HepG2 (cell line): ENCODE measurements at regions not wholly inside any gene's neighbourhood (a gene's known extent, or its start where the extent isn't known, plus 50 kb on each side); places are given as distances from the start of the nearest gene placed in this dataset.

Experiments
- ATAC-seq: fragments of 200-7000 bp; cut with Tn5 transposase; 3 replicates; pipeline ENCODE4 v1.9.1; 2020; ENCODE audit warnings: mild to moderate bottlenecking, moderate library complexity
- BruUV-seq: library from RNA; stranded (reverse); fragments of 400-500 nt; replicated peaks from 2 replicates; lab custom pipeline; 2021; lab: Mats Ljungman, UMichigan
- CTCF ChIA-PET: fragments of 300-600 bp; formaldehyde crosslinking; extraction: SDS; loops from one replicate; lab custom pipeline; 2021; ENCODE audit warnings: low total read pairs, inconsistent platforms, low intra/inter-chr PET ratio; lab: Yijun Ruan, JAX
- POLR2A ChIA-PET: fragments of 350-600 bp; sonication (Branson Sonifier 250); formaldehyde crosslinking; loops from one replicate; lab custom pipeline; 2020; ENCODE audit warnings: antibody characterized with exemption, inconsistent platforms; lab: Yijun Ruan, JAX
- DNase-seq: peaks from one replicate; pipeline ENCODE4 v3.0.0-alpha.2; 2015; ENCODE audit warnings: low spot score
- FAIRE-seq: peaks from 3 replicates; lab custom pipeline; 2011; peaks lifted over from hg19 to GRCh38; lab: Jason Lieb, UNC
- H2AFZ ChIP-seq: one replicate; pipeline ENCODE4 v1.6.1; 2011; ENCODE audit warnings: low read length, inconsistent platforms
- H3K27ac ChIP-seq: fragments of 300-600 bp; 3 replicates; pipeline ENCODE4 v1.8.0; 2011; ENCODE audit warnings: mixed run types, mild to moderate bottlenecking, mixed read lengths, low read length, inconsistent platforms; ENCODE audit not compliant: insufficient read depth; ENCODE audit errors: extremely low read length
- H3K27me3 ChIP-seq, 2 experiments: fragments of 200-600 bp in 1 of 2; 2 replicates in 1 of 2; 3 replicates in 1 of 2; pipeline versions ENCODE4 v1.6.0 to v1.8.0; 2011; ENCODE audit warnings: low read length in 2 of 2, mild to moderate bottlenecking in 2 of 2, moderate library complexity in 2 of 2, inconsistent platforms in 1 of 2; ENCODE audit not compliant: insufficient read depth in 2 of 2, control insufficient read depth in 1 of 2
- H3K36me3 ChIP-seq, 2 experiments: fragments of 200-600 bp in 1 of 2; replicated peaks in 1 of 2; 2 replicates in 1 of 2; 3 replicates in 1 of 2; pipeline versions ENCODE4 v1.5.1 to v1.8.0; 2011; ENCODE audit warnings: low read length in 2 of 2, inconsistent platforms in 1 of 2; ENCODE audit not compliant: insufficient read depth in 2 of 2, control insufficient read depth in 1 of 2
- H3K4me1 ChIP-seq: 2 replicates; pipeline ENCODE4 v1.5.1; 2012; ENCODE audit warnings: low read length, inconsistent platforms; ENCODE audit not compliant: insufficient read depth
- H3K4me2 ChIP-seq: 2 replicates; pipeline ENCODE4 v1.6.0; 2011; ENCODE audit warnings: low read depth, low read length, inconsistent platforms
- H3K4me3 ChIP-seq, 3 experiments: fragments of 200-600 bp in 1 of 3; sonication (generic), shearing (Covaris generic) in 1 of 3; replicated peaks in 1 of 3; 2 replicates each; pipeline ENCODE4 v1.5.1; 2011 to 2016; ENCODE audit warnings: low read length in 3 of 3, inconsistent platforms in 2 of 3, low read depth in 2 of 3, mild to moderate bottlenecking in 2 of 3, control low read depth in 1 of 3, mixed read lengths in 1 of 3; ENCODE audit not compliant: insufficient read depth in 1 of 3
- H3K79me2 ChIP-seq: one replicate; pipeline ENCODE4 v1.6.1; 2011; ENCODE audit warnings: low read length, inconsistent platforms; ENCODE audit not compliant: insufficient read depth
- H3K9ac ChIP-seq: 2 replicates; pipeline ENCODE4 v1.6.0; 2011; ENCODE audit warnings: mild to moderate bottlenecking, low read depth, low read length, inconsistent platforms; ENCODE audit not compliant: insufficient read depth
- H3K9me3 ChIP-seq: 2 replicates; pipeline ENCODE4 v1.5.1; 2012; ENCODE audit warnings: mild to moderate bottlenecking, low read length
- H4K20me1 ChIP-seq: 2 replicates; pipeline ENCODE4 v1.6.0; 2011; ENCODE audit warnings: inconsistent platforms, mild to moderate bottlenecking, low read length, moderate library complexity; ENCODE audit not compliant: insufficient read depth
- CCDC6 ChIP-seq: sonication (generic); formaldehyde crosslinking; IDR thresholded peaks from 2 replicates; pipeline ENCODE4 v1.8.1; 2022; ENCODE audit warnings: mild to moderate bottlenecking, missing genetic modification reagents, moderate library complexity
- E2F1 ChIP-seq: sonication (generic); formaldehyde crosslinking; IDR thresholded peaks from 2 replicates; pipeline ENCODE4 v1.5.0; 2020; ENCODE audit warnings: missing genetic modification reagents
- KMT2A ChIP-seq: sonication (generic); formaldehyde crosslinking; IDR thresholded peaks from 2 replicates; pipeline ENCODE4 v1.4.0; 2020; ENCODE audit warnings: missing genetic modification reagents
- MAFG ChIP-seq: sonication (generic); formaldehyde crosslinking; IDR thresholded peaks from 2 replicates; pipeline ENCODE4 v1.5.1; 2020; ENCODE audit warnings: mild to moderate bottlenecking, missing genetic modification reagents
- NKX3-1 ChIP-seq: sonication (generic); formaldehyde crosslinking; IDR thresholded peaks from 2 replicates; pipeline ENCODE4 v1.5.0; 2020; ENCODE audit warnings: missing genetic modification reagents
- ZNF225 ChIP-seq: sonication (generic); formaldehyde crosslinking; IDR thresholded peaks from 2 replicates; pipeline ENCODE4 v1.4.0; 2020; ENCODE audit warnings: mild to moderate bottlenecking, missing genetic modification reagents
- ZNF777 ChIP-seq: sonication (generic); formaldehyde crosslinking; IDR thresholded peaks from 2 replicates; pipeline ENCODE4 v1.4.0; 2020; ENCODE audit warnings: missing genetic modification reagents
- in situ Hi-C: cut with HindIII; loops from 2 replicates; pipeline ENCODE4 v1.10.0; 2017; ENCODE audit warnings: low pct_unique_long_range_greater_than_20kb; ENCODE audit not compliant: extremely low pct_ligation_motif_present
- intact Hi-C: fragments of 100-400 bp; cut with micrococcal nuclease; formaldehyde crosslinking; loops from one replicate; pipeline ENCODE4 v1.10.0; 2022; ENCODE audit not compliant: unreplicated experiment
- TF ChIP-seq, protein P1 (sequence below): sonication (generic); IDR thresholded peaks from 2 replicates; pipeline ENCODE4 v1.6.1; 2016; ENCODE audit warnings: low read depth, borderline replicate concordance
- TF ChIP-seq, protein P2 (sequence below): sonication (generic); formaldehyde crosslinking; IDR thresholded peaks from 2 replicates; pipeline ENCODE4 v1.5.0; 2020; ENCODE audit warnings: mild to moderate bottlenecking, missing genetic modification reagents, moderate library complexity

- no peak for TF ChIP-seq ZNF225 (CRISPR knock-in tag)
- TF ChIP-seq, protein P1, sequence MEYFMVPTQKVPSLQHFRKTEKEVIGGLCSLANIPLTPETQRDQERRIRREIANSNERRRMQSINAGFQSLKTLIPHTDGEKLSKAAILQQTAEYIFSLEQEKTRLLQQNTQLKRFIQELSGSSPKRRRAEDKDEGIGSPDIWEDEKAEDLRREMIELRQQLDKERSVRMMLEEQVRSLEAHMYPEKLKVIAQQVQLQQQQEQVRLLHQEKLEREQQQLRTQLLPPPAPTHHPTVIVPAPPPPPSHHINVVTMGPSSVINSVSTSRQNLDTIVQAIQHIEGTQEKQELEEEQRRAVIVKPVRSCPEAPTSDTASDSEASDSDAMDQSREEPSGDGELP, result no peak
- TF ChIP-seq CCDC6 (CRISPR knock-in tag), result no peak
- no peak for TF ChIP-seq ZNF777 (CRISPR knock-in tag)
- TF ChIP-seq NKX3-1 (CRISPR knock-in tag), result no peak
- no peak for TF ChIP-seq MAFG (CRISPR knock-in tag)
- TF ChIP-seq, protein P2, sequence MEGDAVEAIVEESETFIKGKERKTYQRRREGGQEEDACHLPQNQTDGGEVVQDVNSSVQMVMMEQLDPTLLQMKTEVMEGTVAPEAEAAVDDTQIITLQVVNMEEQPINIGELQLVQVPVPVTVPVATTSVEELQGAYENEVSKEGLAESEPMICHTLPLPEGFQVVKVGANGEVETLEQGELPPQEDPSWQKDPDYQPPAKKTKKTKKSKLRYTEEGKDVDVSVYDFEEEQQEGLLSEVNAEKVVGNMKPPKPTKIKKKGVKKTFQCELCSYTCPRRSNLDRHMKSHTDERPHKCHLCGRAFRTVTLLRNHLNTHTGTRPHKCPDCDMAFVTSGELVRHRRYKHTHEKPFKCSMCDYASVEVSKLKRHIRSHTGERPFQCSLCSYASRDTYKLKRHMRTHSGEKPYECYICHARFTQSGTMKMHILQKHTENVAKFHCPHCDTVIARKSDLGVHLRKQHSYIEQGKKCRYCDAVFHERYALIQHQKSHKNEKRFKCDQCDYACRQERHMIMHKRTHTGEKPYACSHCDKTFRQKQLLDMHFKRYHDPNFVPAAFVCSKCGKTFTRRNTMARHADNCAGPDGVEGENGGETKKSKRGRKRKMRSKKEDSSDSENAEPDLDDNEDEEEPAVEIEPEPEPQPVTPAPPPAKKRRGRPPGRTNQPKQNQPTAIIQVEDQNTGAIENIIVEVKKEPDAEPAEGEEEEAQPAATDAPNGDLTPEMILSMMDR (CRISPR knock-in tag), result no peak
- no peak for TF ChIP-seq E2F1 (CRISPR knock-in tag)
- no peak for TF ChIP-seq KMT2A (CRISPR knock-in tag)
- intact Hi-C loops, result no loop called here
- no peak overlapping the region for H2AFZ ChIP-seq
- in situ Hi-C loops, result no loop called here
- FAIRE-seq (no peak), ATAC-seq (no peak), DNase-seq (no peak)
- H3K36me3 ChIP-seq, result no peaks in the 10 kb centered on the region
- no peak overlapping the region for H3K4me3 ChIP-seq
- H3K9me3 ChIP-seq, result no peaks in the 10 kb centered on the region
- H3K79me2 ChIP-seq, result no peaks in the 10 kb centered on the region
- no peaks in the 10 kb centered on the region for H4K20me1 ChIP-seq
- no TSS peak for BruUV-seq
- CTCF ChIA-PET, result no interaction called here
- H3K9ac ChIP-seq, result no peak overlapping the region
- H3K27ac ChIP-seq, result no peak overlapping the region
- no peaks in the 10 kb centered on the region; a peak in 1 of 5 replicates for H3K27me3 ChIP-seq
- POLR2A ChIA-PET, result no interaction called here
- no peak overlapping the region for H3K4me2 ChIP-seq
- no peaks in the 10 kb centered on the region for H3K4me1 ChIP-seq
These were observed 553.2 kb upstream of the NETO1 start for GRCh38 chr18:73421010-73421409.
